MM.1S (cell line): ENCODE measurements at regions not wholly inside any gene's neighbourhood (a gene's known extent, or its start where the extent isn't known, plus 50 kb on each side); places are given as distances from the start of the nearest gene placed in this dataset.
"Not testable (repeated sequence)": the region's sequence is repeated elsewhere in the genome, so short reads cannot be mapped to it uniquely, and the experiment has no call there.

ENCODE experiments used
- DNase-seq: peaks from one replicate; pipeline ENCODE4 v3.0.0-alpha.2; 2015
- H2AFZ ChIP-seq: fragments of 300-600 bp; sonication (generic); 2 replicates; pipeline ENCODE4 v1.6.0; 2016; ENCODE audit warnings: antibody characterized with exemption, low read length
- H3F3A ChIP-seq: fragments of 300-600 bp; sonication (generic); 2 replicates; pipeline ENCODE4 v1.6.1; 2016; ENCODE audit warnings: mild to moderate bottlenecking, antibody characterized with exemption, low read length, moderate library complexity, mixed read lengths; ENCODE audit not compliant: insufficient read depth
- H3K27ac ChIP-seq: fragments of 300-600 bp; sonication (generic); 2 replicates; pipeline ENCODE4 v1.5.1; 2016; ENCODE audit warnings: mild to moderate bottlenecking, low read length
- H3K27me3 ChIP-seq: fragments of 300-600 bp; sonication (generic); replicated peaks from 2 replicates; pipeline ENCODE4 v1.6.0; 2016; ENCODE audit warnings: low read length; ENCODE audit not compliant: insufficient read depth
- H3K36me3 ChIP-seq: fragments of 300-600 bp; sonication (generic); replicated peaks from 2 replicates; pipeline ENCODE4 v1.6.1; 2016; ENCODE audit warnings: mild to moderate bottlenecking, low read length, mixed read lengths; ENCODE audit not compliant: insufficient read depth
- H3K4me1 ChIP-seq: fragments of 300-600 bp; sonication (generic); 2 replicates; pipeline ENCODE4 v1.6.1; 2016; ENCODE audit warnings: low read length, mixed read lengths
- H3K4me2 ChIP-seq: fragments of 300-600 bp; sonication (generic); 2 replicates; pipeline ENCODE4 v1.6.0; 2016; ENCODE audit warnings: low read depth, low read length
- H3K4me3 ChIP-seq: fragments of 300-600 bp; sonication (generic); 2 replicates; pipeline ENCODE4 v1.5.1; 2016; ENCODE audit warnings: low read length, mixed read lengths
- H3K79me2 ChIP-seq: fragments of 300-600 bp; sonication (generic); 2 replicates; pipeline ENCODE4 v1.6.1; 2016; ENCODE audit warnings: mixed run types, low read length, mixed read lengths
- H3K9ac ChIP-seq: fragments of 300-600 bp; sonication (generic); 2 replicates; pipeline ENCODE4 v1.6.1; 2016; ENCODE audit warnings: low read length, mixed read lengths
- H3K9me2 ChIP-seq: fragments of 300-600 bp; sonication (generic); replicated peaks from 2 replicates; pipeline ENCODE4 v1.6.1; 2016; ENCODE audit warnings: mild to moderate bottlenecking, low read length, mixed read lengths; ENCODE audit not compliant: insufficient read depth
- H3K9me3 ChIP-seq: fragments of 300-600 bp; sonication (generic); replicated peaks from 2 replicates; pipeline ENCODE4 v1.6.1; 2016; ENCODE audit warnings: mild to moderate bottlenecking, low read length, mixed read lengths; ENCODE audit not compliant: insufficient read depth
- H4K20me1 ChIP-seq: fragments of 300-600 bp; sonication (generic); 2 replicates; pipeline ENCODE4 v1.6.1; 2016; ENCODE audit warnings: mild to moderate bottlenecking, low read length, moderate library complexity, mixed read lengths; ENCODE audit not compliant: insufficient read depth
- CTCF ChIP-seq: fragments of 300-600 bp; sonication (generic); IDR thresholded peaks from 2 replicates; pipeline ENCODE4 v1.5.1; 2016; ENCODE audit warnings: antibody characterized with exemption, low read length, mixed read lengths
- EZH2 ChIP-seq: fragments of 300-600 bp; sonication (generic); optimal IDR thresholded peaks from 2 replicates; pipeline ENCODE3; 2017; ENCODE audit warnings: low read depth, mild to moderate bottlenecking, antibody characterized with exemption, low read length, mixed read lengths
- EZH2phosphoT487 ChIP-seq: fragments of 300-600 bp; sonication (generic); IDR thresholded peaks from 2 replicates; pipeline ENCODE4 v1.6.1; 2018; ENCODE audit warnings: antibody characterized with exemption, low read length

- no peak overlapping the region for H2AFZ ChIP-seq
- H3K27ac ChIP-seq, result no peak overlapping the region
Observed at GRCh38 chr21:15210235-15210678, 145.5 kb upstream of the NRIP1 start.

GRCh38 chr21:15211491-15212133, 146.8 kb upstream of the NRIP1 start:
- Histone ChIP-seq H3K4me3 (no peak overlapping the region), H3K36me3 (no peaks in the 10 kb centered on the region), H3F3A (no peaks in the 10 kb centered on the region), H3K9ac (no peak overlapping the region), H3K9me2 (no peaks in the 10 kb centered on the region), H3K79me2 (no peaks in the 10 kb centered on the region), H3K9me3 (no peaks in the 10 kb centered on the region), H2AFZ (no peak overlapping the region), H3K4me2 (no peak overlapping the region), H3K27me3 (no peaks in the 10 kb centered on the region), H3K4me1 (no peaks in the 10 kb centered on the region), H4K20me1 (no peaks in the 10 kb centered on the region), H3K27ac (no peak overlapping the region)
- no peak for DNase-seq
- TF ChIP-seq CTCF (no peak), EZH2phosphoT487 (no peak), EZH2 (no peak)

More at GRCh38 chr21:15210235-15210678, 145.5 kb upstream of the NRIP1 start:
- H4K20me1 ChIP-seq, result no peaks in the 10 kb centered on the region
- TF ChIP-seq EZH2, result no peak
- TF ChIP-seq CTCF, result no peak
- TF ChIP-seq EZH2phosphoT487, result no peak
- H3K27me3 ChIP-seq, result no peaks in the 10 kb centered on the region
- H3K4me2 ChIP-seq, result no peak overlapping the region
- no peak overlapping the region for H3K4me3 ChIP-seq
- H3F3A ChIP-seq, result no peaks in the 10 kb centered on the region
- no peaks in the 10 kb centered on the region for H3K9me3 ChIP-seq
- H3K9ac ChIP-seq, result no peak overlapping the region
- no peaks in the 10 kb centered on the region for H3K9me2 ChIP-seq
- H3K79me2 ChIP-seq, result no peaks in the 10 kb centered on the region
- H3K36me3 ChIP-seq, result no peaks in the 10 kb centered on the region
- DNase-seq, result no peak
- H3K4me1 ChIP-seq, result no peaks in the 10 kb centered on the region

GRCh38 chr21:15212206-15212605, 147.4 kb upstream of the NRIP1 start:
- no peak for DNase-seq
- Histone ChIP-seq H3K9me2 (no peaks in the 10 kb centered on the region), H3F3A (no peaks in the 10 kb centered on the region), H3K27me3 (no peaks in the 10 kb centered on the region), H3K27ac (no peak overlapping the region), H3K9me3 (no peaks in the 10 kb centered on the region), H2AFZ (no peak overlapping the region), H3K36me3 (no peaks in the 10 kb centered on the region), H3K79me2 (no peaks in the 10 kb centered on the region), H3K4me3 (no peak overlapping the region), H4K20me1 (no peaks in the 10 kb centered on the region), H3K4me2 (no peak overlapping the region), H3K4me1 (no peaks in the 10 kb centered on the region), H3K9ac (no peak overlapping the region)
- TF ChIP-seq EZH2phosphoT487, result no peak
- no peak for TF ChIP-seq CTCF
- TF ChIP-seq EZH2, result no peak

- H2AFZ ChIP-seq, result not testable (repeated sequence)
Observed at GRCh38 chr21:15218476-15218875, 153.7 kb upstream of the NRIP1 start.

More at GRCh38 chr21:15218476-15218875, 153.7 kb upstream of the NRIP1 start:
- not testable (repeated sequence) for H3K36me3 ChIP-seq, H3K79me2 ChIP-seq, H3K9me2 ChIP-seq, H3F3A ChIP-seq, H3K4me2 ChIP-seq, H3K27ac ChIP-seq, H3K27me3 ChIP-seq, H3K9ac ChIP-seq, H3K4me1 ChIP-seq, H4K20me1 ChIP-seq, H3K9me3 ChIP-seq, DNase-seq, H3K4me3 ChIP-seq
